Natural killer cell treated with Interleukin-12 subunit alpha and Interleukin-12 subunit beta and Interleukin-15 and Interleukin-18, amount 100 ng/mL, for 72 hours (primary cell): ENCODE measurements at regions not wholly inside any gene's neighbourhood (a gene's known extent, or its start where the extent isn't known, plus 50 kb on each side); places are given as distances from the start of the nearest gene placed in this dataset.

Experiments
- ATAC-seq, 2 donors: fragments of 150-1000 bp; cut with Tn5 transposase in 1 of 2; sonication (Bioruptor Pico), chemical (Tn5 transposase) in 1 of 2; 2 replicates each; pipeline ENCODE4 v1.10.0; 2021
- DNase-seq: peaks from one replicate; pipeline ENCODE4 v3.0.0; 2022; ENCODE audit warnings: low spot score
- H3K27ac Mint-ChIP-seq, 2 donors: 1 replicate in 1 of 2; 2 replicates in 1 of 2; pipeline ENCODE4 v1.8.0; 2022; ENCODE audit warnings: mixed read lengths in 2 of 2, mild to moderate bottlenecking in 1 of 2, moderate library complexity in 1 of 2
- H3K27me3 Mint-ChIP-seq, 2 donors: 1 replicate in 1 of 2; 2 replicates in 1 of 2; pipeline ENCODE4 v1.8.0; 2022; ENCODE audit warnings: mixed read lengths in 2 of 2
- H3K36me3 Mint-ChIP-seq: one replicate; pipeline ENCODE4 v1.8.0; 2022; ENCODE audit warnings: mixed read lengths
- H3K4me1 Mint-ChIP-seq, 2 donors: 1 replicate in 1 of 2; 2 replicates in 1 of 2; pipeline ENCODE4 v1.8.0; 2022; ENCODE audit warnings: low read depth in 2 of 2, mixed read lengths in 2 of 2, mild to moderate bottlenecking in 1 of 2
- H3K4me3 Mint-ChIP-seq: one replicate; pipeline ENCODE4 v1.8.0; 2022; ENCODE audit warnings: mixed read lengths
- H3K9me3 Mint-ChIP-seq: 2 replicates; pipeline ENCODE4 v1.8.0; 2022; ENCODE audit warnings: mixed read lengths

DNA sequence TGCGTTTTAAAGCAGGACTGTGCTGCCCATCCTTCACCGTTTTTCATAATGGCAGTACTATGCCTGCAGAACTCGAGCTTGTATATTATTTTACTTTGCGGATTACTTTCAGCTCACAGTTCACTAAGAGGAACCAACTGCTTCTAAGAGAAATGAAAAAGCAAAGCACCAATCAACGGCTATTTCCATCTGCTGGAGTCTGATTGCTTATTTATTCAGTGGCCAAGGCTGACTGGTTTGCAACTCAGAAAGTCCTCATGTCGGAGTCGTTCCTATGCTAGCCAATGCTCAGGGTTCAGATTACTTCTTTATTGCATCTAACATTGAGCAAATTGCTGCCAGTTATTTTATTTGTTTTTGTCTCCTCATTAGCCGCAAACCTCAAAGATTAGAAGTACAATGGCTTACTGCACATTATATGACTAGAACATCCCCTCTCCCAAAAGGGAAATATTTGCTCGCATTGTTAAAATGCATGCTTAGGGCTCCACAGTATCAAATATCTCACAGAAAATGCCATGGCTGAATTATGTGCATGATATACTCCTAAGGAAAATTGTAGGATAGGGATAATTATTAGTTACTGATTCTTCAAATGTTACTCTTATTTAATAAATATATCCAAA is 1628.2 kb upstream of the ADGRL3 start:
- no peak for DNase-seq
- no peak overlapping the region for H3K27ac Mint-ChIP-seq
- H3K36me3 Mint-ChIP-seq, result no peaks in the 10 kb centered on the region
- no peak for ATAC-seq
- H3K9me3 Mint-ChIP-seq, result peaks cover 3% of the 10 kb centered on the region
- H3K4me3 Mint-ChIP-seq, result no peak overlapping the region
- H3K4me1 Mint-ChIP-seq, result no peaks in the 10 kb centered on the region
- H3K27me3 Mint-ChIP-seq, result no peaks in the 10 kb centered on the region

DNA sequence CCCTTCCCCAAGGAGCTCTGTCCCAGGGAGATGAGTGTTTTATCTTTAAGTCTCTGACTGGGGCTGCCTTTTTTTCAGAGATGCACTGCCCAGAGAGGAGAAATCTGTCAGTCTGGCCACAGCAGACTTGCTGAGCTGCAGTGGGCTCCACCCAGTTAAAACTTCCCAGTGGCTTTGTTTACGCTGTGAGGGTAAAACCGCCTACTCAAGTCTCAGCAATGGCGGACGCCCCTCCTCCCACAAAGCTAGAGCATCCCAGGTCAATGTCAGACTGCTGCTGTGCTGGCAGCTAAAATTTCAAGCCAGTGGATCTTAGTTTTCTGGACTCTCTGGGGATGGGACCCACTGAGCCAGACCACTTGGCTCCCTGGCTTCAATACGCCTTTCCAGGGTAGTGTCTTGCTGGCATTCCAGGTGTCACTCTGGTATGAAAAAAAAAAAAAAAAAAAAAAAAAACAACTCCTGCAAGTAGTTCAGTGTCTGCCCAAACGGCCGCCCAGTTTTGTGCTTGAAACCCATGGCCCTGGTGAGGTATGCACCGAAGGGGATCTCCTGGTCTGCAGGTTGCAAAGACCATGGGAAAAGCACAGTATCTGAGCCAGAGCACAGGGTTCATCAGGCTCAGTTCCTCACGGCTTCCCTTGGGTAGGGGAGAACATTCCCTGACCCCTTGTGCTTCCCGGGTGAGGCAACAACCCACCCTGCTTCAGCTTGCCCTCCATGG is 1616.1 kb upstream of the ADGRL3 start:
- no peak overlapping the region for H3K4me3 Mint-ChIP-seq
- no peaks in the 10 kb centered on the region for H3K4me1 Mint-ChIP-seq
- ATAC-seq, result no peak
- H3K36me3 Mint-ChIP-seq, result peaks cover 17% of the 10 kb centered on the region
- H3K27ac Mint-ChIP-seq, result no peak overlapping the region
- no peaks in the 10 kb centered on the region for H3K27me3 Mint-ChIP-seq
- no peak for DNase-seq
- H3K9me3 Mint-ChIP-seq, result peaks cover 26% of the 10 kb centered on the region

DNA sequence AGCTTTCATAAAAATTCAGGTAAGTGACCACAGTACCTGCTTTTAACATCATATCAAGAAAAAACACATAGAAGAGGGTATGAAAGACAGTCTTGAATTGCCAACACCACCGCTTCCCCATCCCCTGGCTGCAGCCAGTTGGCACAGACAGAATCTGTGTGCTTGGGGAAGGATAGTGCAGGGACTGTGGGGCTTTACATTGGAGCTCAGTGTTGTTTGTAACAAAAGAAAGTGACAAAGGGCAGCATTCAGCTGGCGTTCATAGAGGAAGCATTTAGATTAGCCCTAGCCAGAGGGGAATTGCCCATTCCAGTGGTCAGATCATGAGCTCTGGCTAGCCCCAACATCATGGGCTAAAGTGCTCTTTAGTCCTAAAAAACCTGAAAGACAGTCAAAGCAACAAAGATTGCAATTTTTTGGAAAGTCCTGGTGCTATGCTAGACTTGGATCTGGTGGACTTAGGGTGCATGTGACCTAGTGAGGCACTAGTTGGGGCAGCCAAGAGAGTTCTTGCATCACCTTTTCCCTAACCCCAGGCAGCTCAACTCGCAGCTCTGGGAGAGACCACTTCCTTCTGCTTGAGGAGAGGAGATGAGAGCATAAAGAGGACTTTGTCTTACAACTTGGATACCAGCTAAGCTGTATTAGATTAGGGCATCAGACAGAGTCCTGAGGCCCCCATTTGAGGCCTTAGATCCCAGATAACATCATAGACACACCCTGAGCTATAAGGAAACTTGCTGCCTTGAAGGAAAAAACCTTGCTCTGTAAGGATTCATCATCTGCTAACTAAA is 1602.4 kb upstream of the ADGRL3 start:
- H3K4me3 Mint-ChIP-seq, result no peak overlapping the region
- H3K36me3 Mint-ChIP-seq, result peaks cover 14% of the 10 kb centered on the region
- no peaks in the 10 kb centered on the region for H3K27me3 Mint-ChIP-seq
- no peaks in the 10 kb centered on the region for H3K4me1 Mint-ChIP-seq
- H3K9me3 Mint-ChIP-seq, result peaks cover 25% of the 10 kb centered on the region
- DNase-seq (no peak), ATAC-seq (no peak)
- no peak overlapping the region for H3K27ac Mint-ChIP-seq

DNA sequence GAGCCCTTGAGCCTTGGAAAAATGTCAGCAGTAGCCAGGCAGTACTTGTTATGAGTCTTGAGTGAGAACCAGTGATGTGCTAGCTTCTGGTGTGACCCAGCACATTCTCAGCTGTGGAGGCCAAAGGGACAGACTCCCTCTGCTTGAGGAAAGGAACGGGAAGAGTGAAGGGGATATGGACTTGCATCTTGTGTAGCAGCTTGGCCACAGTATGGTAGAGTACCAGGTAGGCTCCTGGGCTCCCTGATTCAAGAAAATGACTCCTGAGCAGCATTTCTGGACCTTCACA is 1601.9 kb upstream of the ADGRL3 start:
- no peak for ATAC-seq
- peaks cover 14% of the 10 kb centered on the region for H3K36me3 Mint-ChIP-seq
- peaks cover 25% of the 10 kb centered on the region for H3K9me3 Mint-ChIP-seq
- no peaks in the 10 kb centered on the region for H3K27me3 Mint-ChIP-seq
- DNase-seq, result no peak
- H3K4me1 Mint-ChIP-seq, result no peaks in the 10 kb centered on the region
- H3K4me3 Mint-ChIP-seq, result no peak overlapping the region
- H3K27ac Mint-ChIP-seq, result no peak overlapping the region

DNA sequence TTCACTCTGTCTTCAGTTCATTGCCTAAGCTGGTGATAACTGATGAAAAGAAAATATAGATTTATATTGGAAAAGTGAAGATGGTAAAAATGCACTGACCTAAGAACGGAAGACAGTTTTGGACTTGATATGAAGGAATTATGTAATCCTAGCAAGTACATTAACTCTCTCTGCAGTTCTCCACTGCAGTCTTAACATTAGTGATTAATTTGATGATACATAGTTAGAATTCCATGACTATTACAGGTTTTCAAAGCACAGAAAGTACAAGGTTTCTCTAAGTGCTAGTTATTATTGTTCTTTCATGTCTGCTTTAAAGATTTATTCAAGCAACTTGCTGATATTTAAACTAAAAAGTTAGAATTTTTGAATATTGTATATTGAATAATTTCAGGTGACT is 1591.7 kb upstream of the ADGRL3 start:
- Mint-ChIP-seq H3K4me3 (no peak overlapping the region), H3K27ac (no peak overlapping the region), H3K4me1 (no peaks in the 10 kb centered on the region), H3K36me3 (no peaks in the 10 kb centered on the region), H3K9me3 (peaks cover 17% of the 10 kb centered on the region), H3K27me3 (no peaks in the 10 kb centered on the region)
- DNase-seq (no peak), ATAC-seq (no peak)

DNA sequence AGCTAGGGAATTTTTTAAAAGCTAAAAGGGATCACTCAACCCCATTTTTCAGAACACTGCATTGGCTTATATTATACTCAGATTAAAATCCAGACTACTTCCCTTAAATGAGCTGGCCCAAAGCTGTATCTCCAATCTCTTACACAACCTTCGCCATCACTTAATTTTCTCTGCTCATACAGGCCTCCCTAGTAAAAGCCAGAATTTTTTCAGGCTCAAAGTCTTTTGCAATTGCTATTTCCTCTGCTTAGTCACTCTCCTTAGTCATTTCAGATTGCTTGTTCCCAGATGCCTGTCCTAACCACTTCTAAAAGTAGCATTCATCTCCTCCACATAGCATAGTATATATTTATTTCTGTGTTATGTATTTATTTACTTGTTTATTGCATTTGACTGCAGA is 1587.9 kb upstream of the ADGRL3 start:
- Mint-ChIP-seq H3K27me3 (no peaks in the 10 kb centered on the region), H3K27ac (no peak overlapping the region), H3K36me3 (no peaks in the 10 kb centered on the region), H3K4me1 (no peaks in the 10 kb centered on the region), H3K9me3 (peaks cover 10% of the 10 kb centered on the region), H3K4me3 (no peak overlapping the region)
- ATAC-seq, result no peak
- no peak for DNase-seq

DNA sequence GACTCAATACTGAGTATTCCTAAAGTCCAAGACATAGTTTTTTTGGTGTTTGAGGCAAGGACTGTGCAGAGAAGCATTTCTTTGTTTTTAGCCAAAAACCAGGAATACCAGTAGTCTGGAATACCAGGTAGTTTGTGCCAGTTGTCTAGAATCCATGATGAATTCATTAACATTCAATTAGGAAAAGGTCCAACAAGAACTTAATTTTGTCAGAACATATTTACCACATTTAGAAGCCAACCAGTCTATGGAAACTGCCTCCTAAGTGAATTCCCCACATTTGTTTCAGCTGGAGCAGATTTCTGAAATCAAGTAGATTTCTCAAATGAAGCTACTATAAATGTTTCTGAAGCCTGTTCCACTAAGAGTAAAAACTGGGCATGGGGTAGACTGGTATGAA is 1584.8 kb upstream of the ADGRL3 start:
- ATAC-seq (no peak), DNase-seq (no peak)
- no peak overlapping the region for H3K27ac Mint-ChIP-seq
- H3K4me3 Mint-ChIP-seq, result no peak overlapping the region
- H3K9me3 Mint-ChIP-seq, result peaks cover 10% of the 10 kb centered on the region
- no peaks in the 10 kb centered on the region for H3K4me1 Mint-ChIP-seq
- H3K27me3 Mint-ChIP-seq, result no peaks in the 10 kb centered on the region
- H3K36me3 Mint-ChIP-seq, result no peaks in the 10 kb centered on the region

DNA sequence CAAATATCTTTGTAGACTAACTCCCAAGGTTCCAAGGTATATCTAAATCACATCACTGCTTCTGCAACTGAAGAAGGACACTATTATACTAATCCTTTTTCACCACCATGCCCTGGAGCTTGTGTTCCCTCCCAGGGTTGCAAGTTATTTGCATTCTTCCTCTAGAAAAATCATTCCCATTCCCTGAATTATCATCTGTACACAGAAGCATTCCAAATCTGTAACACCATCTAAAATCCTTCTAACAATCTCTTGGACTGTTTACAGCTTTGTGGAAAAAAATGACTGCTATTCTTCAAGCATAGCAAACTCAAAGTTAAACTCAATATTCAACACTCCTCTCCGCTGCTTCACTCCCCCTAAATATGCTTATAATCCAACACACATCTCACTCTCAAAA is 1570.8 kb upstream of the ADGRL3 start:
- ATAC-seq, result no peak
- H3K36me3 Mint-ChIP-seq, result peaks cover 14% of the 10 kb centered on the region
- no peak for DNase-seq
- no peaks in the 10 kb centered on the region for H3K27me3 Mint-ChIP-seq
- peaks cover 21% of the 10 kb centered on the region for H3K9me3 Mint-ChIP-seq
- H3K4me3 Mint-ChIP-seq, result no peak overlapping the region
- no peaks in the 10 kb centered on the region for H3K4me1 Mint-ChIP-seq
- no peak overlapping the region for H3K27ac Mint-ChIP-seq

DNA sequence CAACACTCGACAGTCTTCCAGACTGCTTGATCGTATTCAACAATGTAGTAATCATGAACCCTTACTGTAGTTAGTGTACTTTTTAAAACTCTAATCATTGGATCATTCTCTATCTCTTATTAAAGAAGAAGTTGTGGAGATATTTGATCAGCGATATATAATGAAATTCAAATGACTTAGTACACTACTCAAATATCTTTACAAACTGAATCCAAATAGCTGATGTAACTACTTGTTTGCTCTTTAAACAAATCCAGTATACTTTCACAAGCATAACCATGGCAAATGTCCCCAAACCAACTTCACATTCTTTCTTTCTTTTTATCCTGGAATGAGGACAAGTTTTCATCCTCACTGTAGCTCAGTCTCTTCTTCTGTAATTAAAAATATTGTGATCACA is 1569.9 kb upstream of the ADGRL3 start:
- H3K9me3 Mint-ChIP-seq, result peaks cover 21% of the 10 kb centered on the region
- H3K4me1 Mint-ChIP-seq, result no peaks in the 10 kb centered on the region
- H3K4me3 Mint-ChIP-seq, result no peak overlapping the region
- ATAC-seq, result no peak
- H3K27ac Mint-ChIP-seq, result no peak overlapping the region
- no peaks in the 10 kb centered on the region for H3K27me3 Mint-ChIP-seq
- H3K36me3 Mint-ChIP-seq, result peaks cover 14% of the 10 kb centered on the region
- no peak for DNase-seq

DNA sequence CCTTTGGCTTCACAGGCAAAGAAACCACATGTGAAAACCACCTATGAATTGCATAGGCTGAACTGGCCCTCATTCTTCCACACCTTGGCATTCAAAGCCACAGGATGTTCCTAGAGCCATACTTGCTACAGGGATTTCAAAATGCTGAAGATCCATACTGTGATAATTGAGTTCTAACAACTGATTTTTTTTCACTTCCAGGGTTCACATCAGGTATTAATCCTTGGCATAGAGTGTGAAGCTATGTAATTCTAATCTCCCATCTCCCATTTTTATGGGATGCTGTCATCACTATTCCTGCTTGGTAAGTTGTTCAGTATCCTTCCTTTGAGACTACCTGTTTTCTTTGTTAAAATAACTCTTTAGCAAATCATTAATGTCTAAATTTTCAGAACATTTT is 1569.2 kb upstream of the ADGRL3 start:
- Mint-ChIP-seq H3K27ac (no peak overlapping the region), H3K4me1 (no peaks in the 10 kb centered on the region), H3K9me3 (peaks cover 27% of the 10 kb centered on the region), H3K4me3 (no peak overlapping the region), H3K36me3 (peaks cover 19% of the 10 kb centered on the region), H3K27me3 (no peaks in the 10 kb centered on the region)
- DNase-seq (no peak), ATAC-seq (no peak)

DNA sequence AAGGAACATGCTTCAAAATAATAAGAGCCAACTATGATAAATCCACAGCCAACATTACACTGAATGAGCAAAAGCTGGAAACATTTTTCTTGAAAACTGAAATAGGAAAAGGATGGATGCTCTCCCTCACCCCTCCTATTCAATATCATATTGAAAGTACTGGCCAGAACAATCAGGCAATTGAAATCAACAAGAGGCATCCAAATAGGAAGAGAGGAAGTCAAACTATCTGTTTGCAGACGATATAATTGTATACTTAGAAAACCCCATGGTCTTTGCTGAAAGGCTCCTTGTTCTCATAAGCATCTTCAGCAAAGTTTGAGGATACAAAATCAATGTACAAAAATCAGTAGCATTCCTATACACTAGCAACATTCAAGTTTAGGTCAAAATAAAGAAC is 1562.5 kb upstream of the ADGRL3 start:
- ATAC-seq, result no peak
- no peak overlapping the region for H3K4me3 Mint-ChIP-seq
- no peak overlapping the region for H3K27ac Mint-ChIP-seq
- no peak for DNase-seq
- H3K36me3 Mint-ChIP-seq, result peaks cover 26% of the 10 kb centered on the region
- no peaks in the 10 kb centered on the region for H3K27me3 Mint-ChIP-seq
- no peaks in the 10 kb centered on the region for H3K4me1 Mint-ChIP-seq
- H3K9me3 Mint-ChIP-seq, result peaks cover 27% of the 10 kb centered on the region

DNA sequence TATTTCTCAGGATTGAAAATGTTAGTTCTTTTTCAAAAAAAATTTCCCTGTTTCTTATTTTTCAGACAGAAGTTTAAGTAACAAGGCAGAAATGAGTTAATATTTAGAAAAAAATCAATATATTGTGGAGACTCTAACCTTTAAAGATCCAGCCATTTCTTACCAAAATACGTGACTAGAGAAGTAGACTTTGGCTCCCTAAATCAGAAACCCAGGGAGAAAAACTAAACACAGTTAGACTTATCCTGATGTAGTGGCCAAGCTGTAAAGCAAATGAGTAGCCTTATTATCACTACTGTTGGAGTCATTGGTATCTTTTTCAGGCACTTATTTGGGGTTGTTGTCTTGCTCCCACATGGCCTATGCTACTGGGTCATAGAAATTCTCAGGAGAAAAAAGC is 1556.4 kb upstream of the ADGRL3 start:
- ATAC-seq, result no peak
- H3K27me3 Mint-ChIP-seq, result no peaks in the 10 kb centered on the region
- peaks cover 11% of the 10 kb centered on the region for H3K9me3 Mint-ChIP-seq
- H3K4me3 Mint-ChIP-seq, result no peak overlapping the region
- DNase-seq, result no peak
- H3K27ac Mint-ChIP-seq, result no peak overlapping the region
- peaks cover 5% of the 10 kb centered on the region for H3K36me3 Mint-ChIP-seq
- no peaks in the 10 kb centered on the region for H3K4me1 Mint-ChIP-seq

DNA sequence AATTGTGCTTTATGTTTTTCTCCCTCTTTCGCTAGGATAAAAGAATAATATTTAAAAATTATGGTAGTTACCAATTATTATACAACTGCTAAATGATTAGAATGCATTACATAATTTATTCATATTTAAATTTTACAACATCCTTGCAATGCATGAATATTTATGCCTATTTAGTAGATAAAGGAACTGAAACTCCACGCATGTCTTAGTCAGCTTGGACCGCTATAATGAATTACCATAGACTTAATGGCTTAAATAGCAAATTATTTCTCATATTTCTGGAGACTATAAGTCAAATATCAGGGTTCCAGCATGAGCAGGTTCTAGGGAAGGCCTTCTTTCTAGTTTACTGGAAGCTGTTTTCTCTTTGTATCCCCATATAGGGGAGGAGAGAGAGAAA is 1555.4 kb upstream of the ADGRL3 start:
- H3K36me3 Mint-ChIP-seq, result no peaks in the 10 kb centered on the region
- no peaks in the 10 kb centered on the region for H3K27me3 Mint-ChIP-seq
- no peak for DNase-seq
- peaks cover 8% of the 10 kb centered on the region for H3K9me3 Mint-ChIP-seq
- H3K4me3 Mint-ChIP-seq, result no peak overlapping the region
- no peak for ATAC-seq
- H3K27ac Mint-ChIP-seq, result no peak overlapping the region
- no peaks in the 10 kb centered on the region for H3K4me1 Mint-ChIP-seq

DNA sequence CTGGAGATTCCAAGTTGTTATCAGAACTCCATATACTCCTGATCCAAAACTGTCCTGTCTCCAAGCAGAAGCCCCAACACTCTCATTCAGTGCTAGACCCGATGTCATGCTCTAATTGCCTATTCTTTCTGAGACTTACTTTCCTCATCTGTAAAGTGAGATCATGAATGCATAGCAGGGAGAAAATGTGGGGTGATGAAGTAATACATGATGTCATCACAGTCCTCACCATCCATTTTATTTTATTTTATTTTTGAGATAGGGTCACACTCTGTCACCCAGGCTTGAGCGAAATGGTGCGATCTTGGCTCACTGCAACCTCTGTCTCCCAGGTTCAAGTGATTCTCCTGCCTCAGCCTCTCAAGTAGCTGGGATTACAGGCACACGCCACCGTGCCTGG is 1554.0 kb upstream of the ADGRL3 start:
- Mint-ChIP-seq H3K36me3 (no peaks in the 10 kb centered on the region), H3K27me3 (no peaks in the 10 kb centered on the region), H3K9me3 (peaks cover 12% of the 10 kb centered on the region), H3K4me3 (no peak overlapping the region), H3K27ac (no peak overlapping the region), H3K4me1 (no peaks in the 10 kb centered on the region)
- no peak for DNase-seq
- no peak for ATAC-seq
